Stimulated activated CD4-positive, alpha-beta T cell treated with anti-CD3 and anti-CD28 coated beads, Interleukin-12 subunit alpha, Interleukin-12 subunit beta, amount 100 ng/mL, for 48 hours (primary cell): ENCODE measurements at regions not wholly inside any gene's neighbourhood (a gene's known extent, or its start where the extent isn't known, plus 50 kb on each side); places are given as distances from the start of the nearest gene placed in this dataset.

ENCODE experiments used
- DNase-seq, 3 donors: peaks; one replicate each; pipeline ENCODE4 v3.0.0-alpha.2; 2020; ENCODE audit warnings: low read depth in 2 of 3, low spot score in 1 of 3

- no peak for DNase-seq
These were observed 1235.7 kb downstream of the BRD1 start for GRCh38 chr22:48592066-48592345.

GRCh38 chr22:48591286-48592065 is 1236.2 kb downstream of the BRD1 start:
- DNase-seq, result no peak

GRCh38 chr22:48589901-48590300 is 1237.8 kb downstream of the BRD1 start:
- no peak for DNase-seq

DNA sequence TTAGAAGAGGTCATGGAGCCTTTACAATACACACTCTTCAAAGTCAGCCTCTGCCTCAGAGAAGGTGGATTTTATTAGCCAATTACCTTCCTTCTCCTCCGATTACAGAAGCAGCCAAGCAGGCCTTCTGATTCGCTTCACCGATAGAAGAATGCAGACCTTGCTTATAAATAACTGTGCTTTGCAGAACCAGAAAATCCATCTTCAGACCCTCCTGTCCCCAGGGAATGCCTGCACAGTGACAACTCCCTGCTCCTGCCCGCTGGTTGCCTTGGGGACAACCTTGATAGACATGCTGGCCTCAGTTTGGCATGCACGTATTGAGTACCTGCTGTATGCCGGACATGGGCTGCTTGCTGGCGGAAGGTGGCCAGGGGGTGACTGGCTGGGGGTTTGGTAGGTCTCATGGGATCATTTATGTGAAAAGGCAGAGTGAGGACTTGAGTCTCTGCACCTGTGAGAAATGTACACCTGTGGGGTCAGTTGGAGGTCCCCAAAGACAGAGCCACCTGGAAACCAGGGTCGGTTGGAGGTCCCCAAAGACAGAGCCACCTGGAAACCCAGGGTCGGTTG is 1238.7 kb downstream of the BRD1 start:
- DNase-seq, result no peak

DNA sequence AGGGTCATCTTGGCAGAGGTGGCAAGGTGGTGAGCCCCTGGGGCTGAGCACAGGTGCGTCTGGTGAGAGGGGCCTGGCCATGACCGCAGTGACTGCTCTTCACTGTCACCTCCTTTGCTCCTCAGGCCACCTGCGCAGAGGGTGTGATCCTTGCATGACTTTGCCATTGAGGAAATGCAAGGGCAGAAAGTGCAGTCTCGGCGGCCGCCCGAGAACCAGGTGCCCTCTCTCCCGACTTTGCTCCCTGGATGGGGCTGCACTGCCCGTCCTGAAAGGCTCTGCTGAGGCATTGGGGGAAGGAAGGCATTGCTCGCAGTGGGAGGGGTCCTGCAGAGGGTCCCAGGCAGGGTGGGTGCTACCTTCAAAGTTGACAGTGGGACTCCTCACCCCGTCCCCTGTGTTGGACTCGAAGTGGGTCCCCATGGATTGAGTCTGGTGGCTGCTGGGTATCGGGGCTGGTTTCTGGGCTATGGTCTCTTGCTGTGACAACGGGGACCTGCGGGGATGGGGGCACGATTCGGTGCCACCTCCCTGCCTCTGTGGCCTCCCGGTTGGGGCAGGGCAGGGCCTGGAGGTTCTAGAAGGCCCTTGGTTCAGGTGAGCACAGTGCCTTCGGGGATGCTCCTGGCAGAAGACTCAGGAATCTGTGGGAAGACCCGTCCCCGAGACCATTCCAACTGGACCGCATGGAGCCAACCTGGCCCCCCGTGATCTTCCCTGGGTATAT is 1239.4 kb downstream of the BRD1 start:
- DNase-seq, result no peak

DNA sequence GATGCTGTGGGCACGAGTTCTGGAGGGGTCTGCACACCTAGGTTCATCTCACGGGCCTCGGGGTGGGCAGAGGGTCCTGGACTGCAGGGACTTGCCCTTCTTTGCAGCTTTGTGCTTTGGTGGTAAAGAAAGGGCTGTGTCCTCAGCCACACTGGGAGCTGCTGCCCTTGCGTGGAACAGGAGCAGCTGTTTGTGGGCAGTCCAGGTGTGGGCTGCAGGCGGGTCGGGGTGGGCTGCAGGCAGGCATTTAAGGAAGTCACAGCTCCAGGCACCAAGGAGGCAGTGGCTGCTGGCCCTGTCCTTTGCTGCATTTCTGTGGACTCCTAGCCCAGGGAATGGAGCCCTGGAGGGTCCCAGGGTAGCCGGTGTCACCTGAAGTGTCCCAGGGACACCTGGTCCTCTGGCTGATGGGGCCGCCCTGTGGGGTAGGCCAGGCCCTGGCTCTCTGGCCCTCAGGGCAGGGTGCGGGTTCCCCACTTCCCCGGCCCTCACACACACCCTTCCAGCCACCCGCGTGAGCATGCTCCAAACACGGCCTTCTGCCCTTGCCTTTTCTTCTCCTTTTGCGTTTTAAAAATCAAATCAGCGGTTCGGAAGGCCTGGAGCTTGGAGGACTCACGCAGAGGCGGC is 1240.3 kb downstream of the BRD1 start:
- DNase-seq, result no peak

DNA sequence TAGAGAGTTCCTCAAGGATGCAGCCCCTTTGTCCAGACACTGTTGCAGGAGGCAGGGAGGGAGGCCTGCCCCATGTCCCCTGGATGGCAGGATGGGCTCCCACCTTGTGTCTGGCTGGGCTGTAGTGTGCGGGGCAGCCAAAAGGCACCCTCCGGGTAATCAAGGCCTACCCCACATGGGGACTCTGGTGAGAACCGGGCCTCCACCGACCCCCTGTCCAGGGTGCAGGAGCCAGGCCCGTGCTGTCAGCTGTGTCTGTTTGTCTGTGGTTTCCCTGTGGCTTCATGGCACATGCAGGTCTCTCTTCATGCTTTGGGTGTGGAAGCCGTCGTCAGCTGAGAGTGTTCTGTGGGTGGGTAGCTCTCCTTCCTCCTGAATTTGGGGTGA is 1240.9 kb downstream of the BRD1 start:
- no peak for DNase-seq

DNA sequence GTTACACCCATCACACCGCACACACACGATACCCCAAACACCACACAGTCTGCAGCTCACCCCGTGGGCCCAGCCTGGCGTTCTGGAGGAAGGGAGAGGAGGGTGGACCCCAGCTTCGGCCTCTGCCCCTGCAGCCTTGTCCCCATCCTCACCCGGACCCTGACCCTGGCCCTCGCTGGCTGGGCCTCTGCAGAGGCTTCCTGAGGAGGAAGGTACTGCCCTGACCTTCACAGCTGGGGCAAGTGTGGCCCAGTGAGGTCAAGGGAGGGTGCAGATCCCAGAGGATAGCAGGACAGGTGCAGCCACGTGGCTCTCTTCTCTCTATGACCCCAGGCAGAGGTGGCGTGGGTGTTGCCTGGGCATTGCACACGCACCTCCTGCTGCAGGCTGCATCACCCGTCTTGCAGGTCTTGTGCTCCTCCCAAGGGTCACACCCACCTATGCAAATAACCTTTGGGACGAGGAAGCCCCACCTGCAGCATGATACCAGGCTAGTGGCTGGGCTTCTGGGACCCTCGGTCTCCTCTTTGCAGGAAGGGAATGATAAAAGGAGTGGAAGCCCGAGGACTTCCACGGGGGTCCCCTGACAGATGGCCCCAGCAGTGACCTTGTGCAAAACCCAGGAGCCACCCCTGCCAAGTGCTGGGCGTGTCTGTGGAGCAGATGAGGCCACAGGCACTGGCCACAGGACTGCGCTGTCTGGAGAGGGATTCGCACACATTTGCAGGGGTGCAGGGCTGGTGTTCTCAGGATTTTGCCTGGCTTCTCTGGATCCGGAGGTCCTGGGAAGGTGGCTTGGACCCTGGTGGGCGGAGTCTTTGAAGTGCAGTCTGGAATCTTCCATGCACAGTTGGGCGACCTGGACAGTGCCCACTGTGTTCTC is 1241.5 kb downstream of the BRD1 start:
- no peak for DNase-seq

GRCh38 chr22:48584170-48584569 is 1243.5 kb downstream of the BRD1 start:
- no peak for DNase-seq

DNA sequence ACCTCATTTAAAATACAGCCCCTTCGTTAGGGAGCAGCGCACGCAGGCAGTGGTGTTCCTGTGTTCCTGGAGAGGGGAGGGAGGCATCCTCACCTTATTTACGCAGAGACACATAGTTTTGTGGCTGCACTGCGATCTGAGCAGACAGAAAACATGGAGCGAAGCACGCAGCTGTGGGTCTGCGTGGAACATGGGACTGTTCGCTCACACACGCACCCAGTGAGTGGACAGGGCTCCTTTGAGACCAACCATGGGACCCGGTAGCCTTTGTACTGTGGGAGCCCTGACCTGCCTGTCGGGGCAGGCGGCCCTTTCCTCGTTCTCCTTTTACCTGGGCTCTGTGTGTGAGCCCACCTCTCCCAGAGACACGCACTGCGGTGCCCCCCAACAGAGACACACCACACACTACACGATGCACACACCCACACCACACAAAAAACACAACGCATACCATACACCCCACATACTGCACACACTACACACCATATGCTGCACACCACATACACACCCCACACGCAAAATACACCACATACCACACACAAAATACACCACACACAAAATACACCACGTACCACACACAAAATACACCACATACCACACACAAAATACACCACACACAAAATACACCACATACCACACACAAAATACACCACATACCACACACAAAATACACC is 1245.7 kb downstream of the BRD1 start:
- no peak for DNase-seq

- DNase-seq, result no peak
These were observed 1246.4 kb downstream of the BRD1 start for GRCh38 chr22:48581205-48581766.

DNA sequence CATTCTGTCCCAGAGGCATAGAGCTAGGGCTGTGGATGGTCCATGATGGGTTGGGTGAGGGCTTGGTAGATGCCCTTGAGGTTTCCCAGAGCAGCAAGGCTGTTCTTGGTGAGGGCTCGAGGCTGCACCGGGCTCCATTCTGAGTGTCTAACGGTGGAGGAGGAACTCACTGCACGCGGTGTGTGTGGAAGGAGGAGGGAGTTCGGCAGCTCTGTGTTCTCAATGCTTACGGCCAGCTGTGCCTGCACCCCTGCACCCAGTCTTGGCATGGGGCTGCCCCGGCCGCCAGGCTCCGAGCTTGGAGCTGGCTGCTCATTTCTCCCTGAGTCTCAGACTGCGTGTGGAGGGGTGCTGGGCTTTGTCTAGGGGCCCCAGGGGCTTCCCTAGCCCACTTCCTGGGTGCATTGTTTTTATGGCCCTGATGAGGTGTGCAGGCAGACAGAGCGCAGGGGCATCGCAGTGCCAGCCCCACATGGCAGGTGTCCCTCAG is 1247.1 kb downstream of the BRD1 start:
- no peak for DNase-seq

DNA sequence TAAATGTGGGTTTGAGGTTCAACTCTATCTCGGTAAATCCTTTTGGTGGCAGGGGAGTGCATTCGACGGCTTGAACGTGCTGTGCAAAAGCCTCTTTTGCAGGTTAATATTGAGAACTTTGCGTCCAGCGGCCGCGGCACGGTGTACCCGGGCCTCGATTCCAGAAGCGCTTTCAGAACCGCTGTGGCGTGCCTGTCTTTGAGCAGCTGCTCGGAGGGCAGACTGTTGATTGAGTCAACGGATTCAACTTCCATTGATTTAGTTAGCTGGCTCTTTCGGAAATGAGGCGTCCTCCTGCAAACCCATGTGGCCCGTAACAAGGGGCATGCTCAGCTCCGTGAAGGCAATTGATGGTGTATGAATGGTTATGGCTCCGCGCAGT is 1247.8 kb downstream of the BRD1 start:
- no peak for DNase-seq

- no peak for DNase-seq
These were observed 1248.4 kb downstream of the BRD1 start for GRCh38 chr22:48579043-48579927.

DNA sequence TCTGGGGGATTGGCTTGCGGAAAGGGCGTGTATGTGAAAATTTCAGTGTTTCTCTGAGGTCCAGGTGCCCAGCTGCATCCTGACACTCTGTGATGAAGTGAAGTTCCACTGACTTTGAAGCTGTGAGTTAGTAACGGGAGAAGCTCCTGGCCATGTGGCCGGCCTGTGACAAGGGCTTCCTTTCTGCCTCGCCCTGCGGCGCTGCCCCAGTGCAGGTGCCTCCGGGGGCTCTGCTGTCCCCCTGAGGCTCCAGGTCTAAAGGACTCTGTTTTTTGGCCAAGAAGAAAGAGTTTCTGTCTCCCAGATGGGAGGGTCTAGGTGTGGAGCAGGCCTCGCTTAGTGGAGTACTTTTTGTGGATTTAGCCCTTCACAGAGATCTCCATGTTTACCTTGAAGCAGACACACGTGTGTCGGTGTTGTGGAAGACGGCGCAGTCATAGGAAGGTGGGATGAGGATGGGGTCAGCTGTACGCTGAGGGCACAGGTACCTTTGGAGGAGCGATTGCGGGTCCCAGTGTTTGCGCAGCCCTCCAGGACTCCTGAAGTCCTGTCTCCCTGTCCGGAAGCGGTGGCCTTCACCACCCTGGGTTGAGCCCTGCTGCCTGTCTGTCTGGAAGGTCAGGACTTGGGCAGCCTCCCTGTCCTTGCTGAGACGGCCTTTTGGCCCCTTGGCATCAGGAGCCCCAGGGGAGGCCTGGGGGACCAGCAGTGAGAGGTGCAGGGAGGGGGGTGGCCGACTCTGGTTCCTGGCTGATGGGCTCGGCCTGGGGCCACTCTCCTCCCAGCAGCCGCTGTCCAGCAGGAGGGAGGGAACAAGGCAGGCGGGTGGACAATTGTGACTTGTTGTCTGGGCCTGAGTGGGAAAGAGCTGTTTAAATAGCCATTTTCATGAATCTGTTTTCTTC is 1249.3 kb downstream of the BRD1 start:
- DNase-seq, result no peak

DNA sequence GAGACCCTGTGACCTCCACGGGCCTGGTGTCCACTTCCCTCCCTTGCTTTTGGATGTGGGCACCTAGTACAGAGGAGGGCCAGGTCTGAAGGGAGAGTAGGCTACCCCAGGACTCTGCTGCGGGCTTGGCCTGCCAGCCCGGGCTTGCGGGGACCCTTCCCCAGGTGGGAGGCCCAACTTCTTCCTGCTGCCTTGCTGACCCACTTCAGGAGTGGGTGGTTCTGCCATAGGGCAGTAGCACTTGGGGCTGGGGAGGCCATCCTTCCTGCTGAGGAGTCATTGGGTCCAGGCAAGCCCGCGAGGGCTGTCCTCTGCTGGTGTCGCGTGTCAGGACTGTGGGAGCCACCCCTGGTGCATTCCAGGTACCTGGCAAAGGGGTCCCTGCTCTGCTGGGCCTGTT is 1250.0 kb downstream of the BRD1 start:
- DNase-seq, result no peak

- DNase-seq, result no peak
These were observed 1250.5 kb downstream of the BRD1 start for GRCh38 chr22:48577014-48577690.
